B cell (primary cell): ENCODE measurements at regions not wholly inside any gene's neighbourhood (a gene's known extent, or its start where the extent isn't known, plus 50 kb on each side); places are given as distances from the start of the nearest gene placed in this dataset.
"Not testable (repeated sequence)": the region's sequence is repeated elsewhere in the genome, so short reads cannot be mapped to it uniquely, and the experiment has no call there.

ENCODE experiments used
- CTCF ChIP-seq: fragments of 200-600 bp; IDR thresholded peaks from one replicate; pipeline ENCODE4 v1.8.0; 2022; ENCODE audit warnings: antibody characterized with exemption, mild to moderate bottlenecking
- EZH2 ChIP-seq: IDR thresholded peaks from 2 replicates; pipeline ENCODE4 v1.6.1; 2012; ENCODE audit warnings: borderline replicate concordance, low read depth, mild to moderate bottlenecking, moderate library complexity, low read length; ENCODE audit not compliant: insufficient read depth, poor library complexity, severe bottlenecking

GRCh38 chr10:60581782-60582181 is 192.1 kb upstream of the ANK3 start:
- TF ChIP-seq EZH2, CTCF: not testable (repeated sequence)
